K562 (cell line): ENCODE measurements at regions not wholly inside any gene's neighbourhood (a gene's known extent, or its start where the extent isn't known, plus 50 kb on each side); places are given as distances from the start of the nearest gene placed in this dataset.

Experiments used
- CBX2 ChIP-seq: fragments of 200-600 bp; sonication (generic); IDR thresholded peaks from one replicate; pipeline ENCODE4 v1.6.1; 2012; ENCODE audit warnings: mild to moderate bottlenecking, low read length, inconsistent platforms; ENCODE audit not compliant: insufficient read depth, poor library complexity, severe bottlenecking
- E2F5 ChIP-seq: sonication (generic); formaldehyde crosslinking; IDR thresholded peaks from 2 replicates; pipeline ENCODE4 v1.8.0; 2022; ENCODE audit warnings: mild to moderate bottlenecking, missing genetic modification reagents
- ELK1 ChIP-seq: sonication (generic); formaldehyde crosslinking; IDR thresholded peaks from 2 replicates; pipeline ENCODE4 v1.8.1; 2022; ENCODE audit warnings: missing genetic modification reagents
- GATAD2A ChIP-seq: fragments of 450-650 bp; IDR thresholded peaks from 2 replicates; pipeline ENCODE4 v1.6.1; 2017
- IRF2 ChIP-seq: sonication (generic); formaldehyde crosslinking; IDR thresholded peaks from 2 replicates; pipeline ENCODE4 v1.8.1; 2022; ENCODE audit warnings: mild to moderate bottlenecking, missing genetic modification reagents
- MCM5 ChIP-seq: fragments of 450-650 bp; IDR thresholded peaks from 2 replicates; pipeline ENCODE4 v1.6.1; 2016; ENCODE audit warnings: low read depth
- MXI1 ChIP-seq: IDR thresholded peaks from 2 replicates; pipeline ENCODE4 v1.6.1; 2011; ENCODE audit warnings: low read depth, mild to moderate bottlenecking, improper control_type of control experiment, low read length
- SMAD4 ChIP-seq: fragments of 250-450 bp; sonication (Bioruptor Pico); conservative IDR thresholded peaks from 2 replicates; pipeline ENCODE4 v1.8.0; 2021; ENCODE audit warnings: inconsistent platforms, mild to moderate bottlenecking, moderate library complexity
- TF ChIP-seq, protein P1 (sequence below): fragments of 150-350 bp; IDR thresholded peaks from 2 replicates; pipeline ENCODE4 v1.6.1; 2014; ENCODE audit warnings: low read depth, mild to moderate bottlenecking, low read length, borderline replicate concordance
- TF ChIP-seq, protein P2 (sequence below): fragments of 200-600 bp; sonication (generic); IDR thresholded peaks from one replicate; pipeline ENCODE4 v1.6.1; 2012; ENCODE audit warnings: mild to moderate bottlenecking, low read depth, low read length, inconsistent platforms

DNA sequence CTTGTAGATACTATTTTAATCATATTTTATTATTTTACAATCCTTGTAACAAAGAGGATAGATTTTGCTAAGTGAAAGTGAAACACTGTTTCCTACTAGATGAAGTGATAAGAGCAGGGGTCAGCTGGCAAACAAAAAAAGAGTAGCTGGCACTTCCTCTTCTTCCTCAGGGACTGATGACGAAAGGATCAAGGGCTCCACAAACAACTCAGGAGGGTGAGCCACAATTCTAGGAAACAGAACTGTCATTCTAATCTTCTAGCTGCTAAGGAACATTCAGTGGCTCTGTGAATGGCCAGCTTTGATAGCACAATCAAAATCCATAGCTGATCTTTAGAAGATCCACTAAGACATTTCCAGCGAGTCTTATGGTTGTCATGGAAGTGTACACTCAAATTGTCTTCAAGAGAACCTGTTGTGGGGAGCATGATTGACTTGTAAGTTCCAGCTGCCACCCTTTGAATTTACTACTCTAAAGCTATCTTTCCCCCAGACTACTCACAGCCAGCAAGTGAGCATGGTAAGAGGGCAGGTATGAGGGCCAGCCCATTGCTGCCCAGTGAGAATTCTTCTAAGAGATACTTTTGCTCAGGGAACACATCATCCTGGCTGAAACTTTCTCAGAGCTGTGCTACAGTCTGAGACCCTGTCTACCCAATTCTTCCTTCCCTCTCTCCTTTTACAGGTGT lies 275.7 kb upstream of the RASGEF1B start (continued):
- TF ChIP-seq, protein P1, sequence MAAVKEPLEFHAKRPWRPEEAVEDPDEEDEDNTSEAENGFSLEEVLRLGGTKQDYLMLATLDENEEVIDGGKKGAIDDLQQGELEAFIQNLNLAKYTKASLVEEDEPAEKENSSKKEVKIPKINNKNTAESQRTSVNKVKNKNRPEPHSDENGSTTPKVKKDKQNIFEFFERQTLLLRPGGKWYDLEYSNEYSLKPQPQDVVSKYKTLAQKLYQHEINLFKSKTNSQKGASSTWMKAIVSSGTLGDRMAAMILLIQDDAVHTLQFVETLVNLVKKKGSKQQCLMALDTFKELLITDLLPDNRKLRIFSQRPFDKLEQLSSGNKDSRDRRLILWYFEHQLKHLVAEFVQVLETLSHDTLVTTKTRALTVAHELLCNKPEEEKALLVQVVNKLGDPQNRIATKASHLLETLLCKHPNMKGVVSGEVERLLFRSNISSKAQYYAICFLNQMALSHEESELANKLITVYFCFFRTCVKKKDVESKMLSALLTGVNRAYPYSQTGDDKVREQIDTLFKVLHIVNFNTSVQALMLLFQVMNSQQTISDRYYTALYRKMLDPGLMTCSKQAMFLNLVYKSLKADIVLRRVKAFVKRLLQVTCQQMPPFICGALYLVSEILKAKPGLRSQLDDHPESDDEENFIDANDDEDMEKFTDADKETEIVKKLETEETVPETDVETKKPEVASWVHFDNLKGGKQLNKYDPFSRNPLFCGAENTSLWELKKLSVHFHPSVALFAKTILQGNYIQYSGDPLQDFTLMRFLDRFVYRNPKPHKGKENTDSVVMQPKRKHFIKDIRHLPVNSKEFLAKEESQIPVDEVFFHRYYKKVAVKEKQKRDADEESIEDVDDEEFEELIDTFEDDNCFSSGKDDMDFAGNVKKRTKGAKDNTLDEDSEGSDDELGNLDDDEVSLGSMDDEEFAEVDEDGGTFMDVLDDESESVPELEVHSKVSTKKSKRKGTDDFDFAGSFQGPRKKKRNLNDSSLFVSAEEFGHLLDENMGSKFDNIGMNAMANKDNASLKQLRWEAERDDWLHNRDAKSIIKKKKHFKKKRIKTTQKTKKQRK = no peak
- TF ChIP-seq IRF2 = no peak
- no peak for TF ChIP-seq CBX2
- no peak for TF ChIP-seq ELK1 (CRISPR knock-in tag)
- no peak for TF ChIP-seq MXI1
- TF ChIP-seq MCM5 = no peak
- TF ChIP-seq SMAD4 (CRISPR knock-in tag) = no peak
- TF ChIP-seq, protein P2, sequence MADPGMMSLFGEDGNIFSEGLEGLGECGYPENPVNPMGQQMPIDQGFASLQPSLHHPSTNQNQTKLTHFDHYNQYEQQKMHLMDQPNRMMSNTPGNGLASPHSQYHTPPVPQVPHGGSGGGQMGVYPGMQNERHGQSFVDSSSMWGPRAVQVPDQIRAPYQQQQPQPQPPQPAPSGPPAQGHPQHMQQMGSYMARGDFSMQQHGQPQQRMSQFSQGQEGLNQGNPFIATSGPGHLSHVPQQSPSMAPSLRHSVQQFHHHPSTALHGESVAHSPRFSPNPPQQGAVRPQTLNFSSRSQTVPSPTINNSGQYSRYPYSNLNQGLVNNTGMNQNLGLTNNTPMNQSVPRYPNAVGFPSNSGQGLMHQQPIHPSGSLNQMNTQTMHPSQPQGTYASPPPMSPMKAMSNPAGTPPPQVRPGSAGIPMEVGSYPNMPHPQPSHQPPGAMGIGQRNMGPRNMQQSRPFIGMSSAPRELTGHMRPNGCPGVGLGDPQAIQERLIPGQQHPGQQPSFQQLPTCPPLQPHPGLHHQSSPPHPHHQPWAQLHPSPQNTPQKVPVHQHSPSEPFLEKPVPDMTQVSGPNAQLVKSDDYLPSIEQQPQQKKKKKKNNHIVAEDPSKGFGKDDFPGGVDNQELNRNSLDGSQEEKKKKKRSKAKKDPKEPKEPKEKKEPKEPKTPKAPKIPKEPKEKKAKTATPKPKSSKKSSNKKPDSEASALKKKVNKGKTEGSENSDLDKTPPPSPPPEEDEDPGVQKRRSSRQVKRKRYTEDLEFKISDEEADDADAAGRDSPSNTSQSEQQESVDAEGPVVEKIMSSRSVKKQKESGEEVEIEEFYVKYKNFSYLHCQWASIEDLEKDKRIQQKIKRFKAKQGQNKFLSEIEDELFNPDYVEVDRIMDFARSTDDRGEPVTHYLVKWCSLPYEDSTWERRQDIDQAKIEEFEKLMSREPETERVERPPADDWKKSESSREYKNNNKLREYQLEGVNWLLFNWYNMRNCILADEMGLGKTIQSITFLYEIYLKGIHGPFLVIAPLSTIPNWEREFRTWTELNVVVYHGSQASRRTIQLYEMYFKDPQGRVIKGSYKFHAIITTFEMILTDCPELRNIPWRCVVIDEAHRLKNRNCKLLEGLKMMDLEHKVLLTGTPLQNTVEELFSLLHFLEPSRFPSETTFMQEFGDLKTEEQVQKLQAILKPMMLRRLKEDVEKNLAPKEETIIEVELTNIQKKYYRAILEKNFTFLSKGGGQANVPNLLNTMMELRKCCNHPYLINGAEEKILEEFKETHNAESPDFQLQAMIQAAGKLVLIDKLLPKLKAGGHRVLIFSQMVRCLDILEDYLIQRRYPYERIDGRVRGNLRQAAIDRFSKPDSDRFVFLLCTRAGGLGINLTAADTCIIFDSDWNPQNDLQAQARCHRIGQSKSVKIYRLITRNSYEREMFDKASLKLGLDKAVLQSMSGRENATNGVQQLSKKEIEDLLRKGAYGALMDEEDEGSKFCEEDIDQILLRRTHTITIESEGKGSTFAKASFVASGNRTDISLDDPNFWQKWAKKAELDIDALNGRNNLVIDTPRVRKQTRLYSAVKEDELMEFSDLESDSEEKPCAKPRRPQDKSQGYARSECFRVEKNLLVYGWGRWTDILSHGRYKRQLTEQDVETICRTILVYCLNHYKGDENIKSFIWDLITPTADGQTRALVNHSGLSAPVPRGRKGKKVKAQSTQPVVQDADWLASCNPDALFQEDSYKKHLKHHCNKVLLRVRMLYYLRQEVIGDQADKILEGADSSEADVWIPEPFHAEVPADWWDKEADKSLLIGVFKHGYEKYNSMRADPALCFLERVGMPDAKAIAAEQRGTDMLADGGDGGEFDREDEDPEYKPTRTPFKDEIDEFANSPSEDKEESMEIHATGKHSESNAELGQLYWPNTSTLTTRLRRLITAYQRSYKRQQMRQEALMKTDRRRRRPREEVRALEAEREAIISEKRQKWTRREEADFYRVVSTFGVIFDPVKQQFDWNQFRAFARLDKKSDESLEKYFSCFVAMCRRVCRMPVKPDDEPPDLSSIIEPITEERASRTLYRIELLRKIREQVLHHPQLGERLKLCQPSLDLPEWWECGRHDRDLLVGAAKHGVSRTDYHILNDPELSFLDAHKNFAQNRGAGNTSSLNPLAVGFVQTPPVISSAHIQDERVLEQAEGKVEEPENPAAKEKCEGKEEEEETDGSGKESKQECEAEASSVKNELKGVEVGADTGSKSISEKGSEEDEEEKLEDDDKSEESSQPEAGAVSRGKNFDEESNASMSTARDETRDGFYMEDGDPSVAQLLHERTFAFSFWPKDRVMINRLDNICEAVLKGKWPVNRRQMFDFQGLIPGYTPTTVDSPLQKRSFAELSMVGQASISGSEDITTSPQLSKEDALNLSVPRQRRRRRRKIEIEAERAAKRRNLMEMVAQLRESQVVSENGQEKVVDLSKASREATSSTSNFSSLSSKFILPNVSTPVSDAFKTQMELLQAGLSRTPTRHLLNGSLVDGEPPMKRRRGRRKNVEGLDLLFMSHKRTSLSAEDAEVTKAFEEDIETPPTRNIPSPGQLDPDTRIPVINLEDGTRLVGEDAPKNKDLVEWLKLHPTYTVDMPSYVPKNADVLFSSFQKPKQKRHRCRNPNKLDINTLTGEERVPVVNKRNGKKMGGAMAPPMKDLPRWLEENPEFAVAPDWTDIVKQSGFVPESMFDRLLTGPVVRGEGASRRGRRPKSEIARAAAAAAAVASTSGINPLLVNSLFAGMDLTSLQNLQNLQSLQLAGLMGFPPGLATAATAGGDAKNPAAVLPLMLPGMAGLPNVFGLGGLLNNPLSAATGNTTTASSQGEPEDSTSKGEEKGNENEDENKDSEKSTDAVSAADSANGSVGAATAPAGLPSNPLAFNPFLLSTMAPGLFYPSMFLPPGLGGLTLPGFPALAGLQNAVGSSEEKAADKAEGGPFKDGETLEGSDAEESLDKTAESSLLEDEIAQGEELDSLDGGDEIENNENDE = no peak
- no peak for TF ChIP-seq E2F5 (CRISPR knock-in tag)
- TF ChIP-seq GATAD2A = 0 out of 2 replicates have a peak, but pooled peaks have one; percentile 60
